ENCODE measurements at regions not wholly inside any gene's neighbourhood (a gene's known extent, or its start where the extent isn't known, plus 50 kb on each side); places are given as distances from the start of the nearest gene placed in this dataset.

GRCh38 chr2:45128580-45128997 is 119.3 kb upstream of the SIX2 start (continued):
- peak; percentile 86 for TF ChIP-seq ZNF362 (tag by site-specific recombination; IDR thresholded peaks at IDR 0.05)
- no peak for TF ChIP-seq ZNF248 (tag by site-specific recombination; IDR thresholded peaks at IDR 0.05)
- peak; percentile 64; the same call in 1 of the 2 replicates for TF ChIP-seq BCL11A (tag by site-specific recombination; IDR thresholded peaks at IDR 0.05; ENCODE audit: low read depth)

DNA sequence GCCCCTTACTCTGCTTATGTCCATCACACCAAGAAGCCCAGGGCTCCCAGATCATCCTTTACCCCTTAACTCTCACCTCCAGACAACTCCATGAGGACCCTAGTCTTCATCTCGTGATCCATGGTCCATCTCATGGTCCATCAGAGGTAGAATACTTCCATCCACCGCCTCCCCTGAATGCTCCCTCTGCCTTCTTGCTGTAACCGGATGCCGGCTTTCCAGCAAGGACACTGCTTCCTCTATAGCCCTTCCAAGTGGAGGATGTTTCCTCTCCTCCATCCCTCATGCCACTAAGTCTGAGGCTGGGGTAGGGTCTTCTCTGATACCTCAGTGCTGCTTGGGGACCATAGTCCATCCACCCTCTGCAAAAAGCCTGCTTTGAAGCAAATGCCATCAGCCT is 118.6 kb upstream of the SIX2 start:
- ChIA-PET CTCF (interaction anchor here (0.6 to 2.0 kb wide), 8 partner anchors 8 to 146 kb away, joined by 3 to 4 read pairs (median 3); no protein-coding TSS in a partner anchor), POLR2A (interaction anchor here (1.2 kb wide), 1 partner anchor 9 kb away, joined by 4 read pairs; no protein-coding TSS in a partner anchor)
- Histone ChIP-seq H3K9me3 (ENCODE audit: control insufficient read depth, insufficient read depth, low read depth, low read length) (no peaks in the 10 kb centered on the region), H3K27ac (ENCODE audit: extremely low read depth, low read depth, low read length) (no peak overlapping the region), H3K4me1 (ENCODE audit: control insufficient read depth, insufficient read depth, low read length) (peaks cover 8% of the 10 kb centered on the region), H3K4me3 (ENCODE audit: low read depth, low read length) (no peak overlapping the region), H3K36me3 (ENCODE audit: control insufficient read depth in 2 of 2, insufficient read depth in 1 of 2, low read length in 2 of 2) (no peaks in the 10 kb centered on the region)
- TF ChIP-seq ZNF2 (tag by site-specific recombination; IDR thresholded peaks at IDR 0.05) (no peak), ZNF138 (tag by site-specific recombination; IDR thresholded peaks at IDR 0.05; ENCODE audit: borderline replicate concordance) (no peak), ZNF416 (tag by site-specific recombination; IDR thresholded peaks at IDR 0.05) (no peak), ZFP41 (tag by site-specific recombination; IDR thresholded peaks at IDR 0.05; ENCODE audit: borderline replicate concordance) (no peak), ZNF558 (tag by site-specific recombination; IDR thresholded peaks at IDR 0.05) (no peak), ZNF184 (tag by site-specific recombination; IDR thresholded peaks at IDR 0.05) (no peak), ZNF202 (tag by site-specific recombination; IDR thresholded peaks at IDR 0.05; ENCODE audit: borderline replicate concordance) (no peak), ZNF266 (tag by site-specific recombination; IDR thresholded peaks at IDR 0.05; ENCODE audit: low read depth) (no peak), GFI1B (tag by site-specific recombination; IDR thresholded peaks at IDR 0.05) (no peak)

GRCh38 chr2:45127321-45127720 is 118.1 kb upstream of the SIX2 start:
- TF ChIP-seq ZNF837 (tag by site-specific recombination; IDR thresholded peaks at IDR 0.05) (no peak), ZNF24 (tag by site-specific recombination; IDR thresholded peaks at IDR 0.05) (no peak), ZNF433 (tag by site-specific recombination; IDR thresholded peaks at IDR 0.05; ENCODE audit: low read depth) (no peak), ZNF488 (tag by site-specific recombination; IDR thresholded peaks at IDR 0.05) (no peak), ZNF560 (tag by site-specific recombination; IDR thresholded peaks at IDR 0.05; ENCODE audit: borderline replicate concordance) (no peak), ZNF248 (tag by site-specific recombination; IDR thresholded peaks at IDR 0.05) (no peak), ZNF48 (tag by site-specific recombination; IDR thresholded peaks at IDR 0.05) (no peak), ZNF529 (tag by site-specific recombination; IDR thresholded peaks at IDR 0.05; ENCODE audit: insufficient replicate concordance) (no peak), ZNF776 (tag by site-specific recombination; IDR thresholded peaks at IDR 0.05; ENCODE audit: borderline replicate concordance) (no peak), TCF7L2 (IDR thresholded peaks at IDR 0.05; ENCODE audit: borderline replicate concordance, low read depth, low read length) (no peak), ZNF2 (tag by site-specific recombination; IDR thresholded peaks at IDR 0.05) (no peak)
- TF ChIP-seq, protein P1, sequence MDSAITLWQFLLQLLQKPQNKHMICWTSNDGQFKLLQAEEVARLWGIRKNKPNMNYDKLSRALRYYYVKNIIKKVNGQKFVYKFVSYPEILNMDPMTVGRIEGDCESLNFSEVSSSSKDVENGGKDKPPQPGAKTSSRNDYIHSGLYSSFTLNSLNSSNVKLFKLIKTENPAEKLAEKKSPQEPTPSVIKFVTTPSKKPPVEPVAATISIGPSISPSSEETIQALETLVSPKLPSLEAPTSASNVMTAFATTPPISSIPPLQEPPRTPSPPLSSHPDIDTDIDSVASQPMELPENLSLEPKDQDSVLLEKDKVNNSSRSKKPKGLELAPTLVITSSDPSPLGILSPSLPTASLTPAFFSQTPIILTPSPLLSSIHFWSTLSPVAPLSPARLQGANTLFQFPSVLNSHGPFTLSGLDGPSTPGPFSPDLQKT (IDR thresholded peaks at IDR 0.05; ENCODE audit: borderline replicate concordance, low read depth, low read length): no peak
- H3K36me3 ChIP-seq (ENCODE audit: control insufficient read depth in 2 of 2, insufficient read depth in 1 of 2, low read length in 2 of 2): no peaks in the 10 kb centered on the region
- POLR2A ChIA-PET: no interaction called here
- H3K4me1 ChIP-seq (ENCODE audit: control insufficient read depth, insufficient read depth, low read length): peaks cover 8% of the 10 kb centered on the region
- H3K9me3 ChIP-seq (ENCODE audit: control insufficient read depth, insufficient read depth, low read depth, low read length): no peaks in the 10 kb centered on the region
- H3K27ac ChIP-seq (ENCODE audit: extremely low read depth, low read depth, low read length): no peak overlapping the region
- CTCF ChIA-PET: interaction anchor here (2.0 kb wide), 1 partner anchor 43 kb away, joined by 4 read pairs; no protein-coding TSS in a partner anchor
- no peak overlapping the region for H3K4me3 ChIP-seq (ENCODE audit: low read depth, low read length)
